HCT116 (cell line): ENCODE measurements at regions not wholly inside any gene's neighbourhood (a gene's known extent, or its start where the extent isn't known, plus 50 kb on each side); places are given as distances from the start of the nearest gene placed in this dataset.

ENCODE experiments used
- CEBPB ChIP-seq: IDR thresholded peaks from 2 replicates; pipeline ENCODE4 v1.6.1; 2012; ENCODE audit warnings: low read depth
- CTCF ChIP-seq, 3 experiments: fragments of 200-600 bp in 1 of 3; sonication (generic) in 1 of 3; IDR thresholded peaks in 2 of 3; conservative IDR thresholded peaks in 1 of 3; 2 replicates each; pipeline ENCODE4 v1.5.1; 2012 to 2017; ENCODE audit warnings: low read depth in 2 of 3, low read length in 2 of 3, antibody characterized with exemption in 1 of 3, borderline replicate concordance in 1 of 3, control low read depth in 1 of 3, mild to moderate bottlenecking in 1 of 3, mixed read lengths in 1 of 3, mixed run types in 1 of 3, moderate library complexity in 1 of 3; ENCODE audit not compliant: insufficient read depth in 1 of 3
- EZH2 ChIP-seq: fragments of 200-600 bp; sonication (generic); IDR thresholded peaks from 2 replicates; pipeline ENCODE4 v1.6.1; 2017; ENCODE audit warnings: antibody characterized with exemption, mixed run types
- FOSL1 ChIP-seq: IDR thresholded peaks from 2 replicates; pipeline ENCODE4 v1.6.1; 2012; ENCODE audit warnings: low read depth
- POLR2A ChIP-seq: IDR thresholded peaks from 2 replicates; pipeline ENCODE4 v1.7.0; 2011; ENCODE audit warnings: borderline replicate concordance; ENCODE audit not compliant: insufficient read depth, insufficient read length; ENCODE audit errors: extremely low read depth
- POLR2AphosphoS5 ChIP-seq: IDR thresholded peaks from 2 replicates; pipeline ENCODE4 v1.6.1; 2011; ENCODE audit warnings: mild to moderate bottlenecking, low read depth, low read length, moderate library complexity
- RAD21 ChIP-seq: IDR thresholded peaks from 2 replicates; pipeline ENCODE4 v1.6.1; 2012; ENCODE audit warnings: low read depth, mild to moderate bottlenecking
- SP1 ChIP-seq: IDR thresholded peaks from 2 replicates; pipeline ENCODE4 v1.6.1; 2012; ENCODE audit warnings: low read depth
- SRF ChIP-seq: IDR thresholded peaks from 2 replicates; pipeline ENCODE4 v1.6.1; 2012; ENCODE audit warnings: low read depth
- TCF7L2 ChIP-seq: IDR thresholded peaks from 2 replicates; pipeline ENCODE4 v1.7.0; 2011; ENCODE audit warnings: borderline replicate concordance, inconsistent platforms; ENCODE audit not compliant: insufficient read depth, insufficient read length; ENCODE audit errors: extremely low read depth
- YY1 ChIP-seq: IDR thresholded peaks from 2 replicates; pipeline ENCODE4 v1.6.1; 2011; ENCODE audit warnings: low read length, low read depth, moderate library complexity, mild to moderate bottlenecking; ENCODE audit not compliant: insufficient replicate concordance; ENCODE audit errors: extremely low read depth
- TF ChIP-seq, protein P1 (sequence below): IDR thresholded peaks from 2 replicates; pipeline ENCODE4 v1.6.1; 2011; ENCODE audit warnings: mild to moderate bottlenecking, low read length, moderate library complexity; ENCODE audit not compliant: insufficient replicate concordance; ENCODE audit errors: extremely low read depth
- TF ChIP-seq, protein P2 (sequence below): IDR thresholded peaks from 2 replicates; pipeline ENCODE4 v1.6.1; 2012

DNA sequence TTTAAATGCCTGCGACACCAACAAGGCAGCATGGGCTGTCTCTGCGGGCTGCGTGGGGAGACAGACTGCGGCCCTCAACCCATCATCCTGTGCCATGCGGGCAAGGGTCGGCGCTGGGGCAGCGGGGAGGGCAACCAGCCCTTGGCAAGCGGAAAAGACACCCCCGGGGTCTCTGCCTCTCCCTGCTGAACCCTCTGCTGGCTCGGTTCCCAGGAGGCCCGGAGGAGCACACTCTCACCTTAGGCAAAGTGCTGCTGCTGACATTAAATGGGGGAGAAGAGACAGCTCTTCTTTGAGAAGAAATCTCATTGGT is 129.6 kb upstream of the PPP1R26 start:
- TF ChIP-seq FOSL1 (no peak), CTCF (IDR thresholded peaks at IDR 0.05 in 2 of 3, conservative IDR thresholded peaks at IDR 0.05 in 1 of 3; ENCODE audit: borderline replicate concordance in 1 of 3, insufficient read depth in 1 of 3, low read depth in 2 of 3, low read length in 2 of 3) (no peak), SRF (no peak), TCF7L2 (no peak), CEBPB (no peak), SP1 (no peak), EZH2 (no peak), POLR2AphosphoS5 (no peak), YY1 (no peak), POLR2A (no peak), RAD21 (no peak)
- TF ChIP-seq, protein P1, sequence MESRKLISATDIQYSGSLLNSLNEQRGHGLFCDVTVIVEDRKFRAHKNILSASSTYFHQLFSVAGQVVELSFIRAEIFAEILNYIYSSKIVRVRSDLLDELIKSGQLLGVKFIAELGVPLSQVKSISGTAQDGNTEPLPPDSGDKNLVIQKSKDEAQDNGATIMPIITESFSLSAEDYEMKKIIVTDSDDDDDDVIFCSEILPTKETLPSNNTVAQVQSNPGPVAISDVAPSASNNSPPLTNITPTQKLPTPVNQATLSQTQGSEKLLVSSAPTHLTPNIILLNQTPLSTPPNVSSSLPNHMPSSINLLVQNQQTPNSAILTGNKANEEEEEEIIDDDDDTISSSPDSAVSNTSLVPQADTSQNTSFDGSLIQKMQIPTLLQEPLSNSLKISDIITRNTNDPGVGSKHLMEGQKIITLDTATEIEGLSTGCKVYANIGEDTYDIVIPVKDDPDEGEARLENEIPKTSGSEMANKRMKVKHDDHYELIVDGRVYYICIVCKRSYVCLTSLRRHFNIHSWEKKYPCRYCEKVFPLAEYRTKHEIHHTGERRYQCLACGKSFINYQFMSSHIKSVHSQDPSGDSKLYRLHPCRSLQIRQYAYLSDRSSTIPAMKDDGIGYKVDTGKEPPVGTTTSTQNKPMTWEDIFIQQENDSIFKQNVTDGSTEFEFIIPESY = no peak
- TF ChIP-seq, protein P2, sequence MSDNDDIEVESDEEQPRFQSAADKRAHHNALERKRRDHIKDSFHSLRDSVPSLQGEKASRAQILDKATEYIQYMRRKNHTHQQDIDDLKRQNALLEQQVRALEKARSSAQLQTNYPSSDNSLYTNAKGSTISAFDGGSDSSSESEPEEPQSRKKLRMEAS = no peak
